ENCODE measurements at regions not wholly inside any gene's neighbourhood (a gene's known extent, or its start where the extent isn't known, plus 50 kb on each side); places are given as distances from the start of the nearest gene placed in this dataset.

DNA sequence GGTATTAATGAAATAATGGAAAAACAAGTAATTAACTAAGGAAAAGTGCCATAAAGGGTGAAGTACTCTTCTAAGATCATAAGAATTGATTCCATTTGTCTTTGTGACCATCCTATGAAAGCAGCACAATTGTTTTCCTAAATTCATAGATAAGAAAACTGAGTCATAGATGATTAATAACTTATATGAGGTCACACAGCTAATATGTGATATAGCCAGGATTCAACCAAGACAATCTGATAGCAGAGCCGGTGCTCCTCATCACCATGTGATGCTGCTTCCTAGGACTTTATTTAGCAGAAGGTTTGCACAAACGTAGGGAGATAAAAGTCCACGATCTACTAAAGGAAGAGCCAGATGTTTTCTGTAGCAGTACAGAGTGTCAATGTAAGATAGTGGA lies 181.5 kb upstream of the SYT1 start:
- no peak overlapping the region for H3K4me3 ChIP-seq
- no peak overlapping the region for H3K27ac ChIP-seq
- DNase-seq (ENCODE audit: low spot score in 2 of 2), result no peak
- H3K4me1 ChIP-seq, result no peaks in the 10 kb centered on the region
- H3K36me3 ChIP-seq, result no peaks in the 10 kb centered on the region
- H3K9me3 ChIP-seq, result no peaks in the 10 kb centered on the region
- H3K27me3 ChIP-seq, result no peaks in the 10 kb centered on the region
- no peak for TF ChIP-seq POLR2AphosphoS5 (IDR thresholded peaks at IDR 0.05)
- TF ChIP-seq EP300 (IDR thresholded peaks at IDR 0.05), result no peak
- TF ChIP-seq POLR2A (IDR thresholded peaks at IDR 0.05), result no peak
- TF ChIP-seq, protein P1, sequence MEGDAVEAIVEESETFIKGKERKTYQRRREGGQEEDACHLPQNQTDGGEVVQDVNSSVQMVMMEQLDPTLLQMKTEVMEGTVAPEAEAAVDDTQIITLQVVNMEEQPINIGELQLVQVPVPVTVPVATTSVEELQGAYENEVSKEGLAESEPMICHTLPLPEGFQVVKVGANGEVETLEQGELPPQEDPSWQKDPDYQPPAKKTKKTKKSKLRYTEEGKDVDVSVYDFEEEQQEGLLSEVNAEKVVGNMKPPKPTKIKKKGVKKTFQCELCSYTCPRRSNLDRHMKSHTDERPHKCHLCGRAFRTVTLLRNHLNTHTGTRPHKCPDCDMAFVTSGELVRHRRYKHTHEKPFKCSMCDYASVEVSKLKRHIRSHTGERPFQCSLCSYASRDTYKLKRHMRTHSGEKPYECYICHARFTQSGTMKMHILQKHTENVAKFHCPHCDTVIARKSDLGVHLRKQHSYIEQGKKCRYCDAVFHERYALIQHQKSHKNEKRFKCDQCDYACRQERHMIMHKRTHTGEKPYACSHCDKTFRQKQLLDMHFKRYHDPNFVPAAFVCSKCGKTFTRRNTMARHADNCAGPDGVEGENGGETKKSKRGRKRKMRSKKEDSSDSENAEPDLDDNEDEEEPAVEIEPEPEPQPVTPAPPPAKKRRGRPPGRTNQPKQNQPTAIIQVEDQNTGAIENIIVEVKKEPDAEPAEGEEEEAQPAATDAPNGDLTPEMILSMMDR (IDR thresholded peaks at IDR 0.05), result no peak
- 81% methylated on average over 3 of the region's 3 CpGs for WGBS

DNA sequence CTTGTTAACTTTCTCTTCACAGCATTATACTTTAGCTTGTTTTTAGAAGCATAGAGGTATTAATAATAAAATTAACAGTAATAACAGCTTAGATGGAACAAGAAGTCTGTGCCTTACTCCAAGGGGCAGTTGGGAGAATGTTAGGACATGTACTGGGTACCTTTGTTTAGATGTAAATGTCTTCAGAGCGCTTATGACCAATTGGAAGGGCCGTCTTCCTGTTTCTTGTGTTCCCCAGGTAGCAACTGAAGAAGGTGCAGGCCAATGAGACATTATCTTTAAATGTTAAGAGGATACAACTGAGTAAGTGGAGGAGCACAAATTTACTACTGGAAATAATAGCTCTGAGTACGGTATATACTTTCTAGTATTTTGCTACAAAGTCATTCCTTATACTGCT lies 180.9 kb upstream of the SYT1 start:
- Histone ChIP-seq H3K4me1 (no peaks in the 10 kb centered on the region), H3K4me3 (no peak overlapping the region), H3K9me3 (no peaks in the 10 kb centered on the region), H3K27me3 (no peaks in the 10 kb centered on the region), H3K36me3 (no peaks in the 10 kb centered on the region), H3K27ac (no peak overlapping the region)
- DNase-seq (ENCODE audit: low spot score in 2 of 2), result no peak
- 86% methylated on average over 3 of the region's 3 CpGs for WGBS
- TF ChIP-seq POLR2AphosphoS5 (IDR thresholded peaks at IDR 0.05), result no peak
- TF ChIP-seq, protein P1 (IDR thresholded peaks at IDR 0.05), result no peak
- no peak for TF ChIP-seq POLR2A (IDR thresholded peaks at IDR 0.05)
- TF ChIP-seq EP300 (IDR thresholded peaks at IDR 0.05), result no peak

DNA sequence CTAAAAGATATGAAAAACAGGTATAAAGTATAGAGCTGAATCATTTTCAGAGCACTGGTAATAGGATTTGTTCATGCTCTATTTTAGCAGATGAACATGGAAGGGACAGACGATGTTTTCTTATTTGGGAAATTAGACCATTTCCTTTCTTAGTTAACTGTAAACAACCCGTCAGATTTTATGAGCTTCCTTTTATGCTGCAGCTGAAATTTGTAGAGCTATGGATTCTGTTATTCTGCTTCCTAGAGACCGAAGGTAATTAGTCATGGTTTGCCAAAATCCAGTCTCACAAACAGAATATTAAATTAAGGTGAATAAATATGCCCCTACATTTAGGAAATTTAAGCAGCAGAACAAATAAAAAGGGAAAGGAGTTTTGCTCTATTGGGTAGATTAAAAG lies 180.2 kb upstream of the SYT1 start:
- WGBS, result 51% methylated on average over 3 of the region's 3 CpGs
- Histone ChIP-seq H3K27me3 (no peaks in the 10 kb centered on the region), H3K36me3 (no peaks in the 10 kb centered on the region), H3K4me1 (no peaks in the 10 kb centered on the region), H3K27ac (no peak overlapping the region), H3K4me3 (no peak overlapping the region), H3K9me3 (no peaks in the 10 kb centered on the region)
- TF ChIP-seq POLR2A (IDR thresholded peaks at IDR 0.05) (no peak), POLR2AphosphoS5 (IDR thresholded peaks at IDR 0.05) (no peak), EP300 (IDR thresholded peaks at IDR 0.05) (no peak)
- TF ChIP-seq, protein P1 (IDR thresholded peaks at IDR 0.05), result no peak
- no peak for DNase-seq (ENCODE audit: low spot score in 2 of 2)

DNA sequence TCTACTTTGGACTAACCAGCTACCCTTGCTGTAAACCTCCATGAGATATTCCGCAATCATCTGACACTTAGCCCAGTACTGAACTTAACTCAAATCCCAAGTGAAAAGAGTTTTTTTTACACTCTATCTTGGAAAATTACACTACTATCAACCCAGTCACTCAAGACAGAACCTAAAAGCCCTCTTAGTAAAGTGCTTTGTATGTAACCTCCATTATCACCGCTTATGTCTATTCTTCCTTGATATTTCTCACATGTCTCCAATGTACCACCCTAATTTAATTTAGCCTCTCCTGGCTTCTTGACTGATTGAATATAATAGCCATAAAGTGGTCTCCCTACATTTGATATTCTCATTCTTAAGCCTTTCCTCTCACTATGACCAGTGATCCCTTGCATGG lies 168.8 kb upstream of the SYT1 start:
- no peaks in the 10 kb centered on the region for H3K9me3 ChIP-seq
- no peak for DNase-seq (ENCODE audit: low spot score in 2 of 2)
- 100% methylated on average over 2 of the region's 2 CpGs for WGBS
- no peaks in the 10 kb centered on the region for H3K4me1 ChIP-seq
- no peak overlapping the region for H3K27ac ChIP-seq
- H3K27me3 ChIP-seq, result no peaks in the 10 kb centered on the region
- H3K36me3 ChIP-seq, result no peaks in the 10 kb centered on the region
- TF ChIP-seq POLR2A (IDR thresholded peaks at IDR 0.05) (no peak), EP300 (IDR thresholded peaks at IDR 0.05) (no peak), POLR2AphosphoS5 (IDR thresholded peaks at IDR 0.05) (no peak)
- TF ChIP-seq, protein P1 (IDR thresholded peaks at IDR 0.05), result no peak
- H3K4me3 ChIP-seq, result no peak overlapping the region

DNA sequence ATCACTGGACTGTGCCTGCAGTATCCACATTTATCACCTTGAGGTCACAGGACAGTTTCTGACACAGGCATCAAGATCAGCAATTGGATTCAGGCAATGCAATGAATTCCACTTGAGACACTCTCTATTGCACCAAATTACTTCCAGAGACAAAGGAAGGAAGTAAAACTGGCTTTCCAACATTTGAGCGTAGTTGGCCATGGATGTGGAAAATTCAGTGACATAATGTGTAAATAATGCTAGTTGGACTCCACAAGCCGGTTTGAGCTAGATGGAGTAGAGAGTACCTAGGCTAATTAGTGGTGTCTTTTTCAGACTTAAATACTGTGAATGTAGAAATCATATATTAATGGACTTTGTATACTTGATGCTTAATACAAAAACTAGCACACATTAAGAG lies 168.3 kb upstream of the SYT1 start:
- Histone ChIP-seq H3K4me1 (no peaks in the 10 kb centered on the region), H3K27me3 (no peaks in the 10 kb centered on the region), H3K4me3 (no peak overlapping the region), H3K9me3 (no peaks in the 10 kb centered on the region), H3K27ac (no peak overlapping the region), H3K36me3 (no peaks in the 10 kb centered on the region)
- WGBS, result 36% methylated on average over 2 of the region's 2 CpGs
- DNase-seq (ENCODE audit: low spot score in 2 of 2), result no peak
- TF ChIP-seq, protein P1 (IDR thresholded peaks at IDR 0.05), result no peak
- TF ChIP-seq EP300 (IDR thresholded peaks at IDR 0.05), result no peak
- TF ChIP-seq POLR2A (IDR thresholded peaks at IDR 0.05), result no peak
- TF ChIP-seq POLR2AphosphoS5 (IDR thresholded peaks at IDR 0.05), result no peak

All from suprapubic skin (tissue), 4 donors.